Peyer's patch (tissue), 4 donors: ENCODE measurements at regions not wholly inside any gene's neighbourhood (a gene's known extent, or its start where the extent isn't known, plus 50 kb on each side); places are given as distances from the start of the nearest gene placed in this dataset.

Experiments
- POLR2A ChIP-seq, 2 donors: fragments of 450-650 bp; IDR thresholded peaks; one replicate each; pipeline ENCODE4 v1.5.1; 2017; ENCODE audit warnings: antibody characterized with exemption in 2 of 2, mild to moderate bottlenecking in 2 of 2, moderate library complexity in 2 of 2
- TF ChIP-seq, protein P1 (sequence below), 6 experiments: fragments of 450-650 bp in 4 of 6; fragments of 200-600 bp in 2 of 6; sonication (generic) in 1 of 6; IDR thresholded peaks; one replicate each; pipeline ENCODE4 v1.5.1; 2017 to 2019; ENCODE audit warnings: antibody characterized with exemption in 6 of 6, mild to moderate bottlenecking in 3 of 6, moderate library complexity in 1 of 6

- TF ChIP-seq, protein P1, sequence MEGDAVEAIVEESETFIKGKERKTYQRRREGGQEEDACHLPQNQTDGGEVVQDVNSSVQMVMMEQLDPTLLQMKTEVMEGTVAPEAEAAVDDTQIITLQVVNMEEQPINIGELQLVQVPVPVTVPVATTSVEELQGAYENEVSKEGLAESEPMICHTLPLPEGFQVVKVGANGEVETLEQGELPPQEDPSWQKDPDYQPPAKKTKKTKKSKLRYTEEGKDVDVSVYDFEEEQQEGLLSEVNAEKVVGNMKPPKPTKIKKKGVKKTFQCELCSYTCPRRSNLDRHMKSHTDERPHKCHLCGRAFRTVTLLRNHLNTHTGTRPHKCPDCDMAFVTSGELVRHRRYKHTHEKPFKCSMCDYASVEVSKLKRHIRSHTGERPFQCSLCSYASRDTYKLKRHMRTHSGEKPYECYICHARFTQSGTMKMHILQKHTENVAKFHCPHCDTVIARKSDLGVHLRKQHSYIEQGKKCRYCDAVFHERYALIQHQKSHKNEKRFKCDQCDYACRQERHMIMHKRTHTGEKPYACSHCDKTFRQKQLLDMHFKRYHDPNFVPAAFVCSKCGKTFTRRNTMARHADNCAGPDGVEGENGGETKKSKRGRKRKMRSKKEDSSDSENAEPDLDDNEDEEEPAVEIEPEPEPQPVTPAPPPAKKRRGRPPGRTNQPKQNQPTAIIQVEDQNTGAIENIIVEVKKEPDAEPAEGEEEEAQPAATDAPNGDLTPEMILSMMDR (IDR thresholded peaks at IDR 0.05), result peak in 1 of 6 experiments; percentile 5
- TF ChIP-seq POLR2A (IDR thresholded peaks at IDR 0.05), result no peak
These were observed 1461.9 kb downstream of the MAT2B start for GRCh38 chr5:164967354-164967753.
